DOHH2 (cell line): ENCODE measurements at regions not wholly inside any gene's neighbourhood (a gene's known extent, or its start where the extent isn't known, plus 50 kb on each side); places are given as distances from the start of the nearest gene placed in this dataset.

Experiments used
- H3F3A ChIP-seq: fragments of 200-600 bp; sonication (generic), shearing (Covaris generic); 2 replicates; pipeline ENCODE4 v1.6.0; 2016; ENCODE audit warnings: antibody characterized with exemption, mild to moderate bottlenecking; ENCODE audit not compliant: control insufficient read depth, insufficient read depth
- H3K27ac ChIP-seq: fragments of 200-600 bp; sonication (generic); 2 replicates; pipeline ENCODE4 v1.5.1; 2014; ENCODE audit warnings: low read depth, mild to moderate bottlenecking, low read length, moderate library complexity
- H3K27me3 ChIP-seq: fragments of 200-600 bp; sonication (generic); 2 replicates; pipeline ENCODE4 v1.6.1; 2014; ENCODE audit warnings: mild to moderate bottlenecking, low read length, mixed read lengths; ENCODE audit not compliant: control insufficient read depth
- H3K36me3 ChIP-seq: fragments of 200-600 bp; sonication (generic); 2 replicates; pipeline ENCODE4 v1.6.1; 2014; ENCODE audit warnings: mild to moderate bottlenecking, low read length, moderate library complexity, mixed read lengths; ENCODE audit not compliant: control insufficient read depth
- H3K4me1 ChIP-seq: fragments of 200-600 bp; sonication (generic); 2 replicates; pipeline ENCODE4 v1.6.1; 2014; ENCODE audit warnings: mild to moderate bottlenecking, low read length, mixed read lengths; ENCODE audit not compliant: control insufficient read depth
- H3K4me2 ChIP-seq: fragments of 200-600 bp; sonication (generic); 2 replicates; pipeline ENCODE4 v1.6.0; 2014; ENCODE audit warnings: mild to moderate bottlenecking, low read length, moderate library complexity
- H3K4me3 ChIP-seq: fragments of 200-600 bp; sonication (generic); 2 replicates; pipeline ENCODE4 v1.5.1; 2014; ENCODE audit warnings: mild to moderate bottlenecking, low read length, mixed read lengths
- H3K79me2 ChIP-seq: fragments of 200-600 bp; sonication (generic); 2 replicates; pipeline ENCODE4 v1.6.1; 2014; ENCODE audit warnings: mild to moderate bottlenecking, low read length, mixed read lengths; ENCODE audit not compliant: control insufficient read depth
- H3K9me2 ChIP-seq: fragments of 200-600 bp; sonication (generic); replicated peaks from 2 replicates; pipeline ENCODE4 v1.6.1; 2014; ENCODE audit warnings: mild to moderate bottlenecking, low read length, mixed read lengths; ENCODE audit not compliant: control insufficient read depth
- H3K9me3 ChIP-seq: fragments of 200-600 bp; sonication (generic); 2 replicates; pipeline ENCODE4 v1.6.1; 2014; ENCODE audit warnings: antibody characterized with exemption, low read length, mixed read lengths; ENCODE audit not compliant: control insufficient read depth, insufficient read depth
- H4K20me1 ChIP-seq: fragments of 200-600 bp; sonication (generic); 2 replicates; pipeline ENCODE4 v1.6.0; 2014; ENCODE audit warnings: low read depth, mild to moderate bottlenecking, antibody characterized with exemption, low read length, moderate library complexity; ENCODE audit not compliant: control insufficient read depth, insufficient read depth
- EZH2phosphoT487 ChIP-seq: fragments of 200-600 bp; sonication (generic); IDR thresholded peaks from 2 replicates; pipeline ENCODE4 v1.6.1; 2017; ENCODE audit warnings: borderline replicate concordance, mild to moderate bottlenecking, antibody characterized with exemption, low read length, moderate library complexity, mixed read lengths
- TF ChIP-seq, protein P1 (sequence below): fragments of 200-600 bp; sonication (generic); IDR thresholded peaks from one replicate; pipeline ENCODE4 v1.5.1; 2014; ENCODE audit warnings: antibody characterized with exemption, mild to moderate bottlenecking, low read depth, low read length; ENCODE audit not compliant: poor library complexity, severe bottlenecking

DNA sequence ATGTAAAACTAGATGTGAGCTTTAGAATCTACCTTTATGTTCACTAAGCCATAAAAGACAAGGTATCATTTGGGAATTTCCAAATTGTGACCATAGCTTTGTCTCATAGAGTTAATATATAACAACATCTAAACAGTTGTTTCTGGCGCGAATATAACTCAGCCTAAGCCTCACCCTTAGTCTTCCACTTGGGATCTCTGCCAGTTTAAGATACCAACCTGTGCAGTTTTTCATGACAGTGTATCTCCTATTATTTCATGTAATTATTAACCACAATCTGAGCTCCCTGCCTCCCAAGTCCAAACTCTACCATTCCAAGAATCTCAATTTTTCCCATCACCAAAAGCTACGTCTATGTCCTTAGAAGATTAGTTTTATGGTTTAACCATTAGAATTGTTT, 572.5 kb upstream of the ISX start:
- H3K27ac ChIP-seq: no peak overlapping the region
- TF ChIP-seq, protein P1, sequence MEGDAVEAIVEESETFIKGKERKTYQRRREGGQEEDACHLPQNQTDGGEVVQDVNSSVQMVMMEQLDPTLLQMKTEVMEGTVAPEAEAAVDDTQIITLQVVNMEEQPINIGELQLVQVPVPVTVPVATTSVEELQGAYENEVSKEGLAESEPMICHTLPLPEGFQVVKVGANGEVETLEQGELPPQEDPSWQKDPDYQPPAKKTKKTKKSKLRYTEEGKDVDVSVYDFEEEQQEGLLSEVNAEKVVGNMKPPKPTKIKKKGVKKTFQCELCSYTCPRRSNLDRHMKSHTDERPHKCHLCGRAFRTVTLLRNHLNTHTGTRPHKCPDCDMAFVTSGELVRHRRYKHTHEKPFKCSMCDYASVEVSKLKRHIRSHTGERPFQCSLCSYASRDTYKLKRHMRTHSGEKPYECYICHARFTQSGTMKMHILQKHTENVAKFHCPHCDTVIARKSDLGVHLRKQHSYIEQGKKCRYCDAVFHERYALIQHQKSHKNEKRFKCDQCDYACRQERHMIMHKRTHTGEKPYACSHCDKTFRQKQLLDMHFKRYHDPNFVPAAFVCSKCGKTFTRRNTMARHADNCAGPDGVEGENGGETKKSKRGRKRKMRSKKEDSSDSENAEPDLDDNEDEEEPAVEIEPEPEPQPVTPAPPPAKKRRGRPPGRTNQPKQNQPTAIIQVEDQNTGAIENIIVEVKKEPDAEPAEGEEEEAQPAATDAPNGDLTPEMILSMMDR: no peak
- no peak for TF ChIP-seq EZH2phosphoT487
- H3K79me2 ChIP-seq: no peaks in the 10 kb centered on the region
- H3K4me2 ChIP-seq: no peak overlapping the region
- H3K36me3 ChIP-seq: no peaks in the 10 kb centered on the region
- no peaks in the 10 kb centered on the region for H3K4me1 ChIP-seq
- H3K27me3 ChIP-seq: no peaks in the 10 kb centered on the region
- no peak overlapping the region for H3K4me3 ChIP-seq
- no peaks in the 10 kb centered on the region for H4K20me1 ChIP-seq
- H3K9me2 ChIP-seq: no peaks in the 10 kb centered on the region
- H3K9me3 ChIP-seq: peaks cover 5% of the 10 kb centered on the region; the same call in 1 of the 2 replicates
- H3F3A ChIP-seq: no peaks in the 10 kb centered on the region

DNA sequence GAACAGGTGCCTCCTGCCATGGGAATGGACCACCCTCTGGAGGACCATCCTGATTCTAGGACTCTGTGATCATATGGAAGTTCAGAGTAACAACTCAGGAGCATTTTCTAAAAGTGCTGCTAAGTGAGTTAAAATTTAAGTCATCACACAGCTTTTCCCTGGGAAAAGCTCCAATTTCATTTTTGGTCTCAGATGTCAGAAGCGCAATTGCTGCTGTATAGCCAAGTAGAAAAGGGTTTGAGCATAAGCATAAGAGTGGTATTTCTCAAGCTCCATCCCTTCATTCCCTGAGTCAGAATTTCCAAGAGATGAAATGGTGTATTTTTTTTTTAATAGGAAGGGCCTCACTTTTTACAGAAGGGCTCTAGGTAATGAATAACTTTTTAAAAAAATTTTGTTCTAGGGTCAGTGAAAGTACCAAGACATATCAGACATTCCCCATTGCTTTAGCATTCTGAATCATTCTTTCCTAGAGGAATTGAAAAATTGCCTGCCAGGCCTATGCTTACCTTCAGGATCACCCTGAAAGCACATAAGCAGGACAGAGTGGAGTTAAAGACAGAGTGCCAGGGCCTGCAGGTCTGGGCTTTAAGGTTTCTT, 564.5 kb upstream of the ISX start:
- TF ChIP-seq, protein P1: no peak
- no peak for TF ChIP-seq EZH2phosphoT487
- Histone ChIP-seq H3K9me3 (peaks cover 7% of the 10 kb centered on the region; the same call in 1 of the 2 replicates), H3K27me3 (no peaks in the 10 kb centered on the region), H3F3A (peaks cover 4% of the 10 kb centered on the region), H3K4me3 (no peak overlapping the region), H3K4me1 (no peaks in the 10 kb centered on the region), H4K20me1 (no peaks in the 10 kb centered on the region), H3K9me2 (no peaks in the 10 kb centered on the region), H3K4me2 (no peak overlapping the region), H3K36me3 (no peaks in the 10 kb centered on the region), H3K27ac (no peak overlapping the region), H3K79me2 (no peaks in the 10 kb centered on the region)

DNA sequence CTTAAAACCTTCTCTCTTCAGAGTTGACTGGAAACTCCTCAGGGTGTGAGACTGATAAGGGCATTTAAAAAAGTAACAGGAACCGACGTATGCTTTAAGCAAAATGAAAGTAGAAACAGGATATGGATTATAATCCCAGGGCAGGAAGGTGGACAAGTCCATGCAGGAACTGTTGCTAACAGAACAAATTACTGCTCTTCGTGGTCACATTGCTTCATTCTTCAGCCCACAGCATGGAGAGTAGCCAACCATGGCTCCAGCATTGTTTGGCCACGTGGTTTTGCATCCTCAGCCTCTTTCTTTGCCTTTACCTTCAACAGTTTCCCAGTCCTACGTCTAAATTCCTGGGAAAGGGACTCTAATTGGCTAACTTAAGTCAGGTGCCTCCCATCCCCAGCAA, 563.1 kb upstream of the ISX start:
- H3K4me2 ChIP-seq: no peak overlapping the region
- peaks cover 7% of the 10 kb centered on the region; the same call in 1 of the 2 replicates for H3K9me3 ChIP-seq
- no peak overlapping the region for H3K27ac ChIP-seq
- H3K4me3 ChIP-seq: no peak overlapping the region
- H3K36me3 ChIP-seq: no peaks in the 10 kb centered on the region
- H3K79me2 ChIP-seq: no peaks in the 10 kb centered on the region
- no peaks in the 10 kb centered on the region for H3K4me1 ChIP-seq
- TF ChIP-seq, protein P1: no peak
- TF ChIP-seq EZH2phosphoT487: no peak
- H4K20me1 ChIP-seq: no peaks in the 10 kb centered on the region
- H3K27me3 ChIP-seq: no peaks in the 10 kb centered on the region
- H3K9me2 ChIP-seq: no peaks in the 10 kb centered on the region
- peaks cover 4% of the 10 kb centered on the region for H3F3A ChIP-seq
